HepG2 (cell line): ENCODE measurements at regions not wholly inside any gene's neighbourhood (a gene's known extent, or its start where the extent isn't known, plus 50 kb on each side); places are given as distances from the start of the nearest gene placed in this dataset.

Experiments used
- ATAC-seq: fragments of 200-7000 bp; cut with Tn5 transposase; 3 replicates; pipeline ENCODE4 v1.9.1; 2020; ENCODE audit warnings: mild to moderate bottlenecking, moderate library complexity
- BruUV-seq: library from RNA; stranded (reverse); fragments of 400-500 nt; replicated peaks from 2 replicates; lab custom pipeline; 2021; lab: Mats Ljungman, UMichigan
- CTCF ChIA-PET: fragments of 300-600 bp; formaldehyde crosslinking; extraction: SDS; loops from one replicate; lab custom pipeline; 2021; ENCODE audit warnings: low total read pairs, inconsistent platforms, low intra/inter-chr PET ratio; lab: Yijun Ruan, JAX
- POLR2A ChIA-PET: fragments of 350-600 bp; sonication (Branson Sonifier 250); formaldehyde crosslinking; loops from one replicate; lab custom pipeline; 2020; ENCODE audit warnings: antibody characterized with exemption, inconsistent platforms; lab: Yijun Ruan, JAX
- DNase-seq: peaks from one replicate; pipeline ENCODE4 v3.0.0-alpha.2; 2015; ENCODE audit warnings: low spot score
- FAIRE-seq: peaks from 3 replicates; lab custom pipeline; 2011; peaks lifted over from hg19 to GRCh38; lab: Jason Lieb, UNC
- H2AFZ ChIP-seq: one replicate; pipeline ENCODE4 v1.6.1; 2011; ENCODE audit warnings: low read length, inconsistent platforms
- H3K27ac ChIP-seq: fragments of 300-600 bp; 3 replicates; pipeline ENCODE4 v1.8.0; 2011; ENCODE audit warnings: mixed run types, mild to moderate bottlenecking, mixed read lengths, low read length, inconsistent platforms; ENCODE audit not compliant: insufficient read depth; ENCODE audit errors: extremely low read length
- H3K27me3 ChIP-seq, 2 experiments: fragments of 200-600 bp in 1 of 2; 2 replicates in 1 of 2; 3 replicates in 1 of 2; pipeline versions ENCODE4 v1.6.0 to v1.8.0; 2011; ENCODE audit warnings: low read length in 2 of 2, mild to moderate bottlenecking in 2 of 2, moderate library complexity in 2 of 2, inconsistent platforms in 1 of 2; ENCODE audit not compliant: insufficient read depth in 2 of 2, control insufficient read depth in 1 of 2
- H3K36me3 ChIP-seq, 2 experiments: fragments of 200-600 bp in 1 of 2; replicated peaks in 1 of 2; 2 replicates in 1 of 2; 3 replicates in 1 of 2; pipeline versions ENCODE4 v1.5.1 to v1.8.0; 2011; ENCODE audit warnings: low read length in 2 of 2, inconsistent platforms in 1 of 2; ENCODE audit not compliant: insufficient read depth in 2 of 2, control insufficient read depth in 1 of 2
- H3K4me1 ChIP-seq: 2 replicates; pipeline ENCODE4 v1.5.1; 2012; ENCODE audit warnings: low read length, inconsistent platforms; ENCODE audit not compliant: insufficient read depth
- H3K4me2 ChIP-seq: 2 replicates; pipeline ENCODE4 v1.6.0; 2011; ENCODE audit warnings: low read depth, low read length, inconsistent platforms
- H3K4me3 ChIP-seq, 3 experiments: fragments of 200-600 bp in 1 of 3; sonication (generic), shearing (Covaris generic) in 1 of 3; replicated peaks in 1 of 3; 2 replicates each; pipeline ENCODE4 v1.5.1; 2011 to 2016; ENCODE audit warnings: low read length in 3 of 3, inconsistent platforms in 2 of 3, low read depth in 2 of 3, mild to moderate bottlenecking in 2 of 3, control low read depth in 1 of 3, mixed read lengths in 1 of 3; ENCODE audit not compliant: insufficient read depth in 1 of 3
- H3K79me2 ChIP-seq: one replicate; pipeline ENCODE4 v1.6.1; 2011; ENCODE audit warnings: low read length, inconsistent platforms; ENCODE audit not compliant: insufficient read depth
- H3K9ac ChIP-seq: 2 replicates; pipeline ENCODE4 v1.6.0; 2011; ENCODE audit warnings: mild to moderate bottlenecking, low read depth, low read length, inconsistent platforms; ENCODE audit not compliant: insufficient read depth
- H3K9me3 ChIP-seq: 2 replicates; pipeline ENCODE4 v1.5.1; 2012; ENCODE audit warnings: mild to moderate bottlenecking, low read length
- H4K20me1 ChIP-seq: 2 replicates; pipeline ENCODE4 v1.6.0; 2011; ENCODE audit warnings: inconsistent platforms, mild to moderate bottlenecking, low read length, moderate library complexity; ENCODE audit not compliant: insufficient read depth
- CEBPB ChIP-seq: IDR thresholded peaks from 2 replicates; pipeline ENCODE4 v1.6.1; 2011; ENCODE audit warnings: low read depth, low read length, improper control_type of control experiment, borderline replicate concordance
- GMEB1 ChIP-seq: sonication (generic); formaldehyde crosslinking; IDR thresholded peaks from 2 replicates; pipeline ENCODE4 v1.5.1; 2020; ENCODE audit warnings: missing genetic modification reagents, mild to moderate bottlenecking, borderline replicate concordance
- HES4 ChIP-seq: sonication (generic); formaldehyde crosslinking; IDR thresholded peaks from 2 replicates; pipeline ENCODE4 v1.9.0; 2021; ENCODE audit warnings: mild to moderate bottlenecking, missing genetic modification reagents, borderline replicate concordance
- KDM1A ChIP-seq: IDR thresholded peaks from 2 replicates; pipeline ENCODE4 v1.6.1; 2016; ENCODE audit warnings: missing compliant biosample characterization
- MIER3 ChIP-seq: IDR thresholded peaks from 2 replicates; pipeline ENCODE4 v1.6.1; 2016; ENCODE audit warnings: missing compliant biosample characterization, borderline replicate concordance
- NPAS2 ChIP-seq: sonication (generic); formaldehyde crosslinking; IDR thresholded peaks from 2 replicates; pipeline ENCODE4 v1.8.0; 2022; ENCODE audit warnings: mild to moderate bottlenecking, missing genetic modification reagents, borderline replicate concordance
- TGIF2 ChIP-seq: IDR thresholded peaks from 2 replicates; pipeline ENCODE4 v1.6.1; 2016; ENCODE audit warnings: control low read depth, missing compliant biosample characterization
- ZFP41 ChIP-seq: sonication (generic); formaldehyde crosslinking; IDR thresholded peaks from 2 replicates; pipeline ENCODE4 v1.4.0; 2020; ENCODE audit warnings: mild to moderate bottlenecking, missing genetic modification reagents, borderline replicate concordance
- ZNF10 ChIP-seq: sonication (generic); formaldehyde crosslinking; IDR thresholded peaks from 2 replicates; pipeline ENCODE4 v1.4.0; 2020; ENCODE audit warnings: mild to moderate bottlenecking, low read depth, missing genetic modification reagents, borderline replicate concordance
- ZNF550 ChIP-seq: sonication (generic); formaldehyde crosslinking; IDR thresholded peaks from 2 replicates; pipeline ENCODE4 v1.4.0; 2020; ENCODE audit warnings: mild to moderate bottlenecking, missing genetic modification reagents, borderline replicate concordance
- ZNF564 ChIP-seq: sonication (generic); formaldehyde crosslinking; IDR thresholded peaks from 2 replicates; pipeline ENCODE4 v1.8.1; 2023; ENCODE audit warnings: mild to moderate bottlenecking, missing genetic modification reagents
- ZNF567 ChIP-seq: sonication (generic); formaldehyde crosslinking; IDR thresholded peaks from 2 replicates; pipeline ENCODE4 v1.8.1; 2023; ENCODE audit warnings: mild to moderate bottlenecking, missing genetic modification reagents, borderline replicate concordance
- ZNF670 ChIP-seq: sonication (generic); formaldehyde crosslinking; IDR thresholded peaks from 2 replicates; pipeline ENCODE4 v1.8.0; 2022; ENCODE audit warnings: mild to moderate bottlenecking, missing genetic modification reagents, borderline replicate concordance
- WGBS: methylation state at CpG from one replicate; pipeline ENCODE4 v1.1.6; 2017; ENCODE audit warnings: low lambda C conversion rate; 5-methylcytosine and 5-hydroxymethylcytosine counted together
- in situ Hi-C: cut with HindIII; loops from 2 replicates; pipeline ENCODE4 v1.10.0; 2017; ENCODE audit warnings: low pct_unique_long_range_greater_than_20kb; ENCODE audit not compliant: extremely low pct_ligation_motif_present
- intact Hi-C: fragments of 100-400 bp; cut with micrococcal nuclease; formaldehyde crosslinking; loops from one replicate; pipeline ENCODE4 v1.10.0; 2022; ENCODE audit not compliant: unreplicated experiment

- H2AFZ ChIP-seq: no peak overlapping the region
- in situ Hi-C loops (no loop called here), intact Hi-C loops (no loop called here)
- no peak for DNase-seq
- FAIRE-seq: no peak
- no peak overlapping the region for H3K27ac ChIP-seq
- POLR2A ChIA-PET: no interaction called here
- H3K9me3 ChIP-seq: no peaks in the 10 kb centered on the region
- H3K9ac ChIP-seq: no peak overlapping the region
- no peaks in the 10 kb centered on the region for H4K20me1 ChIP-seq
- no peaks in the 10 kb centered on the region for H3K36me3 ChIP-seq
- no peaks in the 10 kb centered on the region; a peak in 1 of 5 replicates for H3K27me3 ChIP-seq
- H3K4me3 ChIP-seq: no peak overlapping the region
- no peak for ATAC-seq
- 57% methylated on average over 4 of the region's 4 CpGs for WGBS
- CTCF ChIA-PET: no interaction called here
- H3K4me1 ChIP-seq: peaks cover 21% of the 10 kb centered on the region
- H3K79me2 ChIP-seq: no peaks in the 10 kb centered on the region
- BruUV-seq: no TSS peak
- TF ChIP-seq ZNF564 (CRISPR knock-in tag) (no peak), NPAS2 (CRISPR knock-in tag) (no peak), ZNF567 (CRISPR knock-in tag) (no peak), GMEB1 (CRISPR knock-in tag) (no peak), KDM1A (CRISPR knock-in tag) (no peak), ZFP41 (no peak), TGIF2 (CRISPR knock-in tag) (no peak), ZNF550 (CRISPR knock-in tag) (no peak), HES4 (CRISPR knock-in tag) (no peak), ZNF10 (CRISPR knock-in tag) (no peak), MIER3 (CRISPR knock-in tag) (no peak), ZNF670 (CRISPR knock-in tag) (no peak), CEBPB (no peak)
- no peak overlapping the region for H3K4me2 ChIP-seq
Measured at GRCh38 chr9:107390778-107391177, 98.8 kb downstream of the KLF4 start.
